ENCODE measurements at regions not wholly inside any gene's neighbourhood (a gene's known extent, or its start where the extent isn't known, plus 50 kb on each side); places are given as distances from the start of the nearest gene placed in this dataset.

- H3K9me2 ChIP-seq, result no peaks in the 10 kb centered on the region
- no peaks in the 10 kb centered on the region for H3F3A ChIP-seq (replicated peaks; ENCODE audit: insufficient read depth)
- no peaks in the 10 kb centered on the region for H3K79me2 ChIP-seq (ENCODE audit: insufficient read depth)
- TF ChIP-seq, protein P1, sequence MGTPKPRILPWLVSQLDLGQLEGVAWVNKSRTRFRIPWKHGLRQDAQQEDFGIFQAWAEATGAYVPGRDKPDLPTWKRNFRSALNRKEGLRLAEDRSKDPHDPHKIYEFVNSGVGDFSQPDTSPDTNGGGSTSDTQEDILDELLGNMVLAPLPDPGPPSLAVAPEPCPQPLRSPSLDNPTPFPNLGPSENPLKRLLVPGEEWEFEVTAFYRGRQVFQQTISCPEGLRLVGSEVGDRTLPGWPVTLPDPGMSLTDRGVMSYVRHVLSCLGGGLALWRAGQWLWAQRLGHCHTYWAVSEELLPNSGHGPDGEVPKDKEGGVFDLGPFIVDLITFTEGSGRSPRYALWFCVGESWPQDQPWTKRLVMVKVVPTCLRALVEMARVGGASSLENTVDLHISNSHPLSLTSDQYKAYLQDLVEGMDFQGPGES (IDR thresholded peaks at IDR 0.05; ENCODE audit: low read depth, low read length), result no peak
- no peak for TF ChIP-seq RCOR1 (IDR thresholded peaks at IDR 0.05; ENCODE audit: low read length)
- H4K20me1 ChIP-seq (ENCODE audit: insufficient read depth), result no peaks in the 10 kb centered on the region
- no peak for DNase-seq
- H3K4me3 ChIP-seq (ENCODE audit: low read depth in 2 of 2, low read length in 1 of 2), result no peak overlapping the region
- H3K4me1 ChIP-seq (ENCODE audit: control insufficient read depth in 1 of 2, insufficient read depth in 2 of 2, low read depth in 1 of 2, low read length in 1 of 2), result peaks cover 0 to 7% of the 10 kb centered on the region in 2 experiments; a peak in 1 of 4 replicates
- no peak overlapping the region for H3K4me2 ChIP-seq
- H3K36me3 ChIP-seq (replicated peaks in 1 of 2; ENCODE audit: control insufficient read depth in 1 of 2, insufficient read depth in 2 of 2, low read length in 1 of 2), result no peaks in the 10 kb centered on the region
- 0 out of 2 replicates have a peak, but pooled peaks cover 5% of the 10 kb centered on the region for H3K27me3 ChIP-seq (ENCODE audit: insufficient read depth)
- H3K27ac ChIP-seq (ENCODE audit: low read depth in 2 of 2, low read length in 1 of 2), result no peak overlapping the region
- CTCF ChIA-PET, result interaction anchor here (1.4 to 4.2 kb wide), 2 partner anchors 24 to 45 kb away, joined by 3 to 12 read pairs; no protein-coding TSS in a partner anchor
- POLR2A ChIA-PET, result no interaction called here
- WGBS (ENCODE audit: low lambda C conversion rate), result 67% methylated on average over 12 of the region's 12 CpGs
- H3K9ac ChIP-seq, result no peak overlapping the region
- H3K9me3 ChIP-seq, result no peaks in the 10 kb centered on the region
- no peak overlapping the region for H2AFZ ChIP-seq (ENCODE audit: low read depth)
These were observed 58.5 kb upstream of the HELT start for GRCh38 chr4:184959786-184960185.

DNA sequence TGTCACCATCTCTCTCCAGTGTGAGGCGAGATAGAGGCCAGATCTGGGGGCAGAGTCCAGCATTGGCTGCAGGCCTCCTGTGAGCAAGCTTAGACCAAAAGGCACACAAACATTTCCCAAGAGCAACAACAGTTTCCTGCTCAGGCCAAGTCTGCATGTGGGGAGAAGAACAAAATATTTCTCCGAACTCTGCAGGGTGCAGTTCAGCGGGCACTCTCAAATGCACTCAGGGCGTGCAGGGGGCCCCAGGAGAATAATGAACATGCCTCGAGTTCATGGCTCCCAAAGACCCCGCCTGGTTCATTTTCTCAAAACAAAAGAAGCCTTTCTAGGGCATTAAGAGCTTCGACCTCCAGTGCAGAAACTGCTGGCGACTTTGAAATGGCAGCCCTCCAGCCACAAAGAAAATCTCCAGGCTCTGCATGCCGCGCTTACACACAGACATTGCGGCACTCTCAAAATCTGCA, 57.8 kb upstream of the HELT start:
- no peak overlapping the region for H3K27ac ChIP-seq (ENCODE audit: low read depth in 2 of 2, low read length in 1 of 2)
- H3K4me2 ChIP-seq, result no peak overlapping the region
- H4K20me1 ChIP-seq (ENCODE audit: insufficient read depth), result no peaks in the 10 kb centered on the region
- no peaks in the 10 kb centered on the region for H3K9me3 ChIP-seq
- H3F3A ChIP-seq (replicated peaks; ENCODE audit: insufficient read depth), result no peaks in the 10 kb centered on the region
- 0 out of 2 replicates have a peak, but pooled peaks cover 5% of the 10 kb centered on the region for H3K27me3 ChIP-seq (ENCODE audit: insufficient read depth)
- no peak overlapping the region for H3K9ac ChIP-seq
- H3K79me2 ChIP-seq (ENCODE audit: insufficient read depth), result no peaks in the 10 kb centered on the region
- H3K9me2 ChIP-seq, result no peaks in the 10 kb centered on the region
- TF ChIP-seq TAF1 (IDR thresholded peaks at IDR 0.05; ENCODE audit: borderline replicate concordance, low read depth, low read length), result no peak
- TF ChIP-seq, protein P2, sequence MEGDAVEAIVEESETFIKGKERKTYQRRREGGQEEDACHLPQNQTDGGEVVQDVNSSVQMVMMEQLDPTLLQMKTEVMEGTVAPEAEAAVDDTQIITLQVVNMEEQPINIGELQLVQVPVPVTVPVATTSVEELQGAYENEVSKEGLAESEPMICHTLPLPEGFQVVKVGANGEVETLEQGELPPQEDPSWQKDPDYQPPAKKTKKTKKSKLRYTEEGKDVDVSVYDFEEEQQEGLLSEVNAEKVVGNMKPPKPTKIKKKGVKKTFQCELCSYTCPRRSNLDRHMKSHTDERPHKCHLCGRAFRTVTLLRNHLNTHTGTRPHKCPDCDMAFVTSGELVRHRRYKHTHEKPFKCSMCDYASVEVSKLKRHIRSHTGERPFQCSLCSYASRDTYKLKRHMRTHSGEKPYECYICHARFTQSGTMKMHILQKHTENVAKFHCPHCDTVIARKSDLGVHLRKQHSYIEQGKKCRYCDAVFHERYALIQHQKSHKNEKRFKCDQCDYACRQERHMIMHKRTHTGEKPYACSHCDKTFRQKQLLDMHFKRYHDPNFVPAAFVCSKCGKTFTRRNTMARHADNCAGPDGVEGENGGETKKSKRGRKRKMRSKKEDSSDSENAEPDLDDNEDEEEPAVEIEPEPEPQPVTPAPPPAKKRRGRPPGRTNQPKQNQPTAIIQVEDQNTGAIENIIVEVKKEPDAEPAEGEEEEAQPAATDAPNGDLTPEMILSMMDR (IDR thresholded peaks at IDR 0.05), result no peak
- no peak for TF ChIP-seq RCOR1 (IDR thresholded peaks at IDR 0.05; ENCODE audit: low read length)
- TF ChIP-seq RXRA (IDR thresholded peaks at IDR 0.05; ENCODE audit: borderline replicate concordance, low read depth), result no peak
- no peak for TF ChIP-seq FOXM1 (IDR thresholded peaks at IDR 0.05; ENCODE audit: low read depth)
- TF ChIP-seq, protein P3, sequence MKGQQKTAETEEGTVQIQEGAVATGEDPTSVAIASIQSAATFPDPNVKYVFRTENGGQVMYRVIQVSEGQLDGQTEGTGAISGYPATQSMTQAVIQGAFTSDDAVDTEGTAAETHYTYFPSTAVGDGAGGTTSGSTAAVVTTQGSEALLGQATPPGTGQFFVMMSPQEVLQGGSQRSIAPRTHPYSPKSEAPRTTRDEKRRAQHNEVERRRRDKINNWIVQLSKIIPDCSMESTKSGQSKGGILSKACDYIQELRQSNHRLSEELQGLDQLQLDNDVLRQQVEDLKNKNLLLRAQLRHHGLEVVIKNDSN (IDR thresholded peaks at IDR 0.05; ENCODE audit: borderline replicate concordance, low read depth), result no peak
- no peak for TF ChIP-seq JUND (IDR thresholded peaks at IDR 0.05)
- no peak for TF ChIP-seq NRF1 (IDR thresholded peaks at IDR 0.05; ENCODE audit: low read depth, low read length)
- TF ChIP-seq SIN3A (IDR thresholded peaks at IDR 0.05; ENCODE audit: borderline replicate concordance, low read depth, low read length), result no peak
- TF ChIP-seq MXI1 (IDR thresholded peaks at IDR 0.05; ENCODE audit: low read depth, low read length), result no peak
- TF ChIP-seq EP300 (IDR thresholded peaks at IDR 0.05; ENCODE audit: borderline replicate concordance in 1 of 2, low read depth in 1 of 2, low read length in 1 of 2), result no peak
- no peak for TF ChIP-seq MEF2A (IDR thresholded peaks at IDR 0.05; ENCODE audit: borderline replicate concordance, low read depth)
- TF ChIP-seq ELF1 (IDR thresholded peaks at IDR 0.05), result no peak
- TF ChIP-seq RAD21 (IDR thresholded peaks at IDR 0.05; ENCODE audit: low read length), result no peak
- no peak for TF ChIP-seq RFX5 (IDR thresholded peaks at IDR 0.05; ENCODE audit: low read length)
- no peak for TF ChIP-seq YY1 (IDR thresholded peaks at IDR 0.05; ENCODE audit: low read depth)
- no peak for TF ChIP-seq PBX3 (IDR thresholded peaks at IDR 0.05)
- no peak for TF ChIP-seq EZH2phosphoT487 (IDR thresholded peaks at IDR 0.05; ENCODE audit: borderline replicate concordance, low read depth)
- no peak for TF ChIP-seq CHD2 (IDR thresholded peaks at IDR 0.05; ENCODE audit: low read length, partially characterized antibody)
- TF ChIP-seq, protein P1 (IDR thresholded peaks at IDR 0.05; ENCODE audit: low read depth, low read length), result no peak
- POLR2A ChIA-PET, result no interaction called here
- H2AFZ ChIP-seq (ENCODE audit: low read depth), result no peak overlapping the region
- whole genome bisulfite sequencing (ENCODE audit: low lambda C conversion rate), result 49% methylated on average over 11 of the region's 11 CpGs
- H3K4me1 ChIP-seq (ENCODE audit: control insufficient read depth in 1 of 2, insufficient read depth in 2 of 2, low read depth in 1 of 2, low read length in 1 of 2), result peaks cover 0 to 7% of the 10 kb centered on the region in 2 experiments; a peak in 1 of 4 replicates
- H3K36me3 ChIP-seq (replicated peaks in 1 of 2; ENCODE audit: control insufficient read depth in 1 of 2, insufficient read depth in 2 of 2, low read length in 1 of 2), result no peaks in the 10 kb centered on the region
- DNase-seq, result no peak
- no peak overlapping the region for H3K4me3 ChIP-seq (ENCODE audit: low read depth in 2 of 2, low read length in 1 of 2)
- CTCF ChIA-PET, result interaction anchor here (1.0 to 4.2 kb wide), 2 partner anchors 23 to 51 kb away, joined by 3 to 12 read pairs; no protein-coding TSS in a partner anchor

All from SK-N-SH (cell line).